C4-2B (cell line): ENCODE measurements at regions not wholly inside any gene's neighbourhood (a gene's known extent, or its start where the extent isn't known, plus 50 kb on each side); places are given as distances from the start of the nearest gene placed in this dataset.

ENCODE experiments used
- H3K27ac ChIP-seq: fragments of 450-650 bp; 2 replicates; pipeline ENCODE4 v1.5.1; 2017
- CTCF ChIP-seq: fragments of 450-650 bp; conservative IDR thresholded peaks from 2 replicates; pipeline ENCODE4 v1.5.1; 2017; ENCODE audit warnings: mild to moderate bottlenecking
- ZFX ChIP-seq: fragments of 450-650 bp; IDR thresholded peaks from 2 replicates; pipeline ENCODE4 v1.6.1; 2017

- no peak overlapping the region for H3K27ac ChIP-seq
- TF ChIP-seq ZFX (no peak), CTCF (no peak)
Observed at GRCh38 chr5:56650386-56650785, 165.0 kb upstream of the MAP3K1 start.

GRCh38 chr5:56649569-56649968 lies 165.8 kb upstream of the MAP3K1 start:
- TF ChIP-seq ZFX = no peak
- TF ChIP-seq CTCF = no peak
- H3K27ac ChIP-seq = no peak overlapping the region

- TF ChIP-seq CTCF (no peak), ZFX (no peak)
- H3K27ac ChIP-seq = no peak overlapping the region
Observed at GRCh38 chr5:56648460-56649034, 166.8 kb upstream of the MAP3K1 start.

- no peak overlapping the region for H3K27ac ChIP-seq
- TF ChIP-seq ZFX (no peak), CTCF (no peak)
Observed at GRCh38 chr5:56647099-56647850, 168.1 kb upstream of the MAP3K1 start.

GRCh38 chr5:56641635-56642260 lies 173.6 kb upstream of the MAP3K1 start:
- TF ChIP-seq ZFX = no peak
- TF ChIP-seq CTCF = no peak
- H3K27ac ChIP-seq = peak overlapping the region; percentile 60; the same call in 1 of the 2 replicates

- TF ChIP-seq ZFX = no peak
- TF ChIP-seq CTCF = no peak
- peak overlapping the region; percentile 60; the same call in 1 of the 2 replicates for H3K27ac ChIP-seq
Observed at GRCh38 chr5:56640763-56641406, 174.5 kb upstream of the MAP3K1 start.

GRCh38 chr5:56639476-56639875 lies 175.9 kb upstream of the MAP3K1 start:
- TF ChIP-seq ZFX (no peak), CTCF (no peak)
- no peak overlapping the region for H3K27ac ChIP-seq
